Stimulated activated CD4-positive, alpha-beta T cell treated with anti-CD3 and anti-CD28 coated beads, Interleukin-12 subunit alpha, Interleukin-12 subunit beta, amount 100 ng/mL, for 24 hours (primary cell): ENCODE measurements at regions not wholly inside any gene's neighbourhood (a gene's known extent, or its start where the extent isn't known, plus 50 kb on each side); places are given as distances from the start of the nearest gene placed in this dataset.
"Not testable (repeated sequence)": the region's sequence is repeated elsewhere in the genome, so short reads cannot be mapped to it uniquely, and the experiment has no call there.

Source experiments
- DNase-seq, 2 experiments: peaks; one replicate each; pipeline ENCODE4 v3.0.0-alpha.2; 2020; ENCODE audit warnings: low read depth in 2 of 2

- DNase-seq, result no peak
These were observed 266.7 kb upstream of the SULF2 start for GRCh38 chr20:48051794-48052474.

DNA sequence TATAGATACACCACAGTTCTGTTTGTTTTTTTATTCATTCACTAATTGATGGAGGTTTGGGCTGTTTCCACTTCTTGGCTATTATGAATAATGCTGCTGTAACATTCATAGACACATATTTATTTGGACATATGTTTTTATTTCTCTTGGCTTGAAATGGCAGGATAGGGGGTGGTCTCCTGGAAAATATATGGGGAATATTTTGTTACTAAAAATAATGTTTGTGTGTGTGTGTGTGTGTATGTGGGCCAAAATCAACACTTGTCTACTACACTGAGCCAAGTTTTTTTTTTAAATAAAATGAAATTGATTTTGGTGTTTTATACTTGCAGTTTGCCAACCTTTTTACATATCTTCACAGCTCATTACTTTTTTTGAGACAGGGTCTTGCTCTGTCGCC, 264.4 kb upstream of the SULF2 start:
- no peak for DNase-seq

DNA sequence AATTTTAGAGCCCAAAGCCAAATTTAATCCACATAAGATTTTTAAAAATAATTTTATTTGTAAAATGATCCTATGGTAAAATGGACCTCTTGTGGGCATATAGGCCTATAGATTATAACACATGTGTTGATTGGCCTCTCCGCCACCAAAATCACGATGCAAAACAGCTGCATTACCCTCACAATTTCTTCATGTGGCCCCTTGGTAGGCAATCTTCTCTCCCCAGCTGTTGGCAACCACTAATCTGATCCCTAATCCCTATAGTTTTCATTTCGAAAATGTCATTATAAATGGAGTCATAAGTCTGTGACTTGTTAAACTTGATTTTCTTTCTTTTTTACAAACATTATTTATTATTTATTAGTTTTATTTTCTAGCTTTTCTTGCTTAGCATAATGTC, 263.9 kb upstream of the SULF2 start:
- DNase-seq, result no peak

DNA sequence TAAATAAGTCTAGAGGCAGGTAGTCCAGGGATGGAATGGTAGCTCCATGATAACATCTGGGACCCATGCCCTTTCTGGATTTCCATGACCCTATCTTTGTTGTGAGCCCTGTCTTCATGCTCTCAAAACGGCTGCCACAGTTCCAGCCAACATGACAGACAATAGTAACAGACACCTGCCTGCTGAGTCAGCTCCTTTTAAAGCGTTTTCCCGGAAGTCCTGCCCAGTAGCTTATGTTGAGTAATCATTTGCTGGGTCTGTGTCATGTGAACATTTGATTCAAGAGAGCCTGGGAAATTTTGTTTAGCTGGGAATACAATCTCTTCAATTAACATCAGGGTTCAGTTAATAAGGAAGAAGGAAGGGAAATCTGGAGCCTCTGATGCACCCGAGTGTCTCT, 262.2 kb upstream of the SULF2 start:
- no peak for DNase-seq

- no peak for DNase-seq
These were observed 257.3 kb upstream of the SULF2 start for GRCh38 chr20:48042628-48043027.

DNA sequence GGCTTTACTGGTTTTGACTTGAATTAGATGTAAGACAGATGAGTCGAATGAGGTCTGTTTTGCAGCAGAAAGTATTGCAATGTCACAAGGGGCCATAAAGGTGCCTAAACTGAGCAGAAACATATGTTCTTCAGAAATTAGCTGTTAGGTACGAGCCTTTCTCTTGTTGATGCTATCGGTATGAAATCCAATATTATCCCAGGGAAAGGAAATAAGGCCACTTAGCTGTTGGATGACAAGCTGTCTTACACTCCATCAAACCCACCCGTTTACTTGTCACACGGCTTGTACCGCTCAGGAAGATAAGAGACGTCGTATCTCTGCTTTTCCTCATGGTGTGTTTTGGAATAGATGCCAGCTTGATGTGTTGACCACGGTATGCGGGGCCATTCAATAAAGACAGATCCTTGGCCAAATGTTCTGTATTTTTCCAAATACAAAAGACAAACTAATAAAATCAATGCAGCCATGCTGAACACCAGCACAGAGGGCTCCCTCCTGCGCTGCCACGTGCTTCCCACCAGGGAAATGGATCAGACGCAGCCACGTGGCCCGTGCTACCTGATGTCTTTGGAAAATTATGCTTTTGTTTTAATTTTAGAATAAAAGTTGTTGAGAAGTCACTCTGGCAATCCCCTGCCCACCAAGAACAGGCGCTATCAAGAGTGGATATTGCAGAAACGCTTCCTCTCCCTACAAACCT, 255.9 kb upstream of the SULF2 start:
- DNase-seq, result no peak

- no peak for DNase-seq
These were observed 255.2 kb upstream of the SULF2 start for GRCh38 chr20:48040491-48040890.

GRCh38 chr20:48040051-48040450, 254.8 kb upstream of the SULF2 start:
- DNase-seq, result no peak

GRCh38 chr20:48039514-48039913, 254.2 kb upstream of the SULF2 start:
- DNase-seq, result no peak

DNA sequence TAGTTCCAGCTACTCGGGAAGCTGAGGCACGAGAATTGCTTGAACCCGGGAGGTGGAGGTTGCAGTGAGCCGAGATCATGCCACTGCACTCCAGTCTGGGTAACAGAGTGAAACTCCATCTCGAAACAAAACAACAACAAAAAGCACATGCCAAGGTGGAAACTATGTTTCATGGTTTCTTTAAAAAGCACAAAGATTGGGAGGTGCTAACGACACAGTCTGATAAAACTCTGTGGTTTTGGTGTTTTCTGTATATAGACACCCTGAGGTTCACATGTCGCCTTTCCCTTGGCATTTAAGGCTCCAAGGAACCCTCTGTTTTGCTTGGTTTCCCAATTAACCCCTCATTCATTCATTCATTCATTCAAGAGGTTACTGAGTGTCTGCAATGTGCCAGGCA, 253.4 kb upstream of the SULF2 start:
- no peak for DNase-seq

DNA sequence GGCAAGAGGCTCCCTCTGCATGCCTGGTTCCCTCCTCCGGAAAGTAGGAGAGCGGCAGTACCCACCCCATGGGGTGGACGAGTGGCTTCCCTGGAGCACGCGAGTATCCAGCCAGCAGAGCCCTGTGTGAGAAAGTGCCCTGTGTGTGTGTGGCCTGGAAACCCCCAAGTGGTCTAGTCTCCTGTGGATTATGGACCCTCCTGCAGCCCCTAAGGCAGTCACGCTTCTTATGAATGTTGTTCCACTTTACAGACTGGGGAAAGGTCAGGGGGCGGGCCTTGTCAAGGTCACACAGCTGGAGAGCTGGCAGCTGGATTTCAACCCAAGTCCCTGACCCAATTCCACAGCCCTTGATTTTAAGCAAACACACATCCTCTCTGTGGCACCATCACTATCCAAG, 252.5 kb upstream of the SULF2 start:
- DNase-seq, result not testable (repeated sequence)

DNA sequence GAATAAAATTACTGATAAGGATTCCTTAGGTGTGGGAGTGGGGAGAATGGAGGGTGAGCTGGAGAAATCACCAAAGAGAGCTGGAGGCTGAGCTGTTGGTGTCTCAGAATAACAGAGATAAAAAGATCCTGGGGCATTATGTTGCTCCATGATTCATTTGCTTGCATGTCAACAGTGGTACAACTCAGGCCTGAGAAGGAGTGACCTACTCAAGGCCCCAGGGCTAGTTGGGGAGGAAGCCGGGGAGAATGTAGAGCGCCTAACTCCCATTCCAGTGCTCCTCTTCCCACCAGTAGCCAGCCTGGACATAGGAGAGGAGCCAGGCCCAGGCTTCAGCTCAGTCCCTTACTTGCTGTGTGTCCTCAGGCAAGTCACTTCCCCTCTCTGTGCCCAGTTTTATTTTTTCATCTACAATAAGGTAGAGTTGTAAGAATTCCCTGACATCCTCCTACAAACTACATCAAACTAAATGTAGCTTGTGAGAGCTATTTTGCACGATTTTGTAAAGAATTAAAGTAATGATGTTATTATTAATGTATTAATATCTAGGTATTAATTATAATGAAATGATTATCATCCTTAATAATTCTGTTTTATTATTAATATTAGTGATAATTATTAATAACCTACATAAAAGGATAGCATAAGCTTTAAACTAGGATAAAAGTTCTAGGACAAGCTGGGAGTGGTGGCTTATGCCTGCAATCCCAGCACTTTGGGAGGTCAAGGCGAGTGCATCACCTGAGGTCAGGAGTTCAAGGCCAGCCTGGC, 250.9 kb upstream of the SULF2 start:
- no peak for DNase-seq

DNA sequence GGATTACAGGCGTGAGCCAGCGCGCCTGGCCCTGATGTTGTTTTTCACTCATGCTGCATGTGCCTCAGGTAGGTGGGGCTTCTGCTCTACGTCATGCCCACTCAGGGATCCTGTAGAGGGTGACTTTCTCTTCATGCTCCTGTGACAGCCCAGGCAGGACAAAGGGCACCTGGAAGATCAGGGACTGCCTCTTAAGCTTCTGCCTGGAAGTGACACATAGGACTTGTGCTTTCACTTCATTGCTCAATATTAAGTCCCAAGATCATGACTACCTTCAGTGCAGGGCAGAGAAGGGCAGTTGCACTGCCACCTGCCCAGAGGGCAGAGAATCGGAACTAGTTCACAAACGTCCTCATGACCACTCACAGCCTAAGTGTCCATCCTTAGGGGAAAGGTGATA, 249.5 kb upstream of the SULF2 start:
- DNase-seq, result no peak

DNA sequence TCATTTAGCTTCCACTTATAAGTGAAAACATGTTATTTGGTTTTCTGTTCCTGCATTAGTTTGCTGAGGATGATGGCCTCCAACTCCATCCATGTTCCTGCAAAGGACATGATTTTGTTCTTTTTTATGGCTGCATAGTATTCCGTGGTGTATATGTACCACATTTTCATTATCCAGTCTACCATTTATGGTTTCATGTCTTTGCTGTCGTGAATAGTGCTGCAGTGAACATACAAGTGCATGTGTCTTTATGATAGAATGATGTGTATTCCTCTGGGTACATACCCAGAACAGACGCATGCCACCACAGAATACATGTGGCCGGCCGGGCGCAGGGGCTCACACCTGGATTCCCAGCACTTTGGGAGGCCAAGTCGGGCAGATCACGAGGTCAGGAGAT, 247.7 kb upstream of the SULF2 start:
- DNase-seq, result not testable (repeated sequence)

DNA sequence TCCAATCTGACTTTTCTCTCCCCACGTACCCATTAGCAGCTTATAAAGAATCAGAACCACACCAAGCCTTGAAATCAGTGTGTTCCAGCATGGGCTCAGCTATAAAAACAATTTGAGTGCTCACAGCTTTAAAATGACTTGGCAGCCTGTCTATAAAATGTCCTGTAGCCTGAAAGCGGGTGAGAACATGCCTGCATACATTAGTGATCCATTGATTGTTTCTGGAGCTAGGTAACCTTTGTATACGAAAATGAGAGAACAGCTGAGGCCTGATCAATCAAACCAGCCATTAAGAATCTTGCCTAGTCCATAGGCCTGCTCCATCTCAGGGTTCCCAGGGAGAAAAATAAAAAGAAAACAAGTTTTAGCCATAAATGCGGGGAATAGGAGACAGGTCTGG, 245.8 kb upstream of the SULF2 start:
- no peak for DNase-seq

DNA sequence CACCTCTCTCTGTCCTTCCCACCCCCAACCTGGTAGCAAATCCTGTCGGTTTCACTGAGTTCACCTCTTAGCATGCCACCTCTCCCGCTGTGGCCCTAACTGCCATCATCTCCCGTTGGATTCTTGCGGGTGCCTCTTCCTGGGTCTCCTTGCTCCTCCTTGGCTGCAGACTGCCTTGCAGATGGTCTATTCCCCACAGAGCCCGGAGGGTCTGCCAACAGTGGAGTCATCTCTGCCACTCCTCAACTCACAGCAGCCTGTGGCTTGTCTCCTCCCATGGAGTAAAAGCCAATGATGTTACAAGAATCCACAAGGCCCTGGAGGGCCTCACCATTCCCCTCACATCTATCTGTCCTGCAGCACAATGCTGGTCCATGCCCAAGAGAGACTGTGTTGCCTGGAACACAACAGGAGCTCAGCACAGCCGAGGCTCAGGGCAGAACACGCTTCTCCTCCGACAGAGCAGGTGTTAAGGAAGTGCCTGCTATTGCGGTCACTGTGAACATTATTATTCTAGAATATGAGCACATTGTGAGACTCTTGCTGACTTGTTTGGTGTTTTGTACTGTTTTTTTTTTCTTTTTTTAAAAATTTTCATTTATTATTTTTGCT, 241.8 kb upstream of the SULF2 start:
- no peak for DNase-seq

- DNase-seq, result no peak
These were observed 240.4 kb upstream of the SULF2 start for GRCh38 chr20:48025661-48026060.

GRCh38 chr20:48025051-48025515, 239.8 kb upstream of the SULF2 start:
- DNase-seq, result no peak

- DNase-seq, result no peak
These were observed 239.3 kb upstream of the SULF2 start for GRCh38 chr20:48024539-48024938.

GRCh38 chr20:48020696-48021095, 235.4 kb upstream of the SULF2 start:
- not testable (repeated sequence) for DNase-seq

DNA sequence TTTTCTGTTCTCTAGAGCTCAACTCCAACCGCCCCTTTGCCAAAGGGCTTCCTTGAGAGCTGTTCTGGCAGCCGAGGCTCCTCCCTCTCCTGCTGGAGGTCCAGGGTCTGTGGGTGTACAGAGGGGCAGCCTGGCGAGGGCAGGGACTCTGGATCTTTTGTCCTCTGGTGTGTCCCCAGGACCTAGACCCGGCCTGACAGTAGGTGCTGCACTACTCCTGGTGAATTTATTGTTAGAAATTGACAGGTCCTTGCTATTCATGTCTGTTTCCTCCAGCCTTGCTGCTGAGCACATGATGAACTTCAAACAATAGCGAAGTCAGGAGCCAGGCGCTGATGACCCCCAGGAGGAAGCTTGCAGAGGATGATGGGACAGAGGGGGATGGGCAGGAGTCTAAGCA, 234.7 kb upstream of the SULF2 start:
- no peak for DNase-seq

DNA sequence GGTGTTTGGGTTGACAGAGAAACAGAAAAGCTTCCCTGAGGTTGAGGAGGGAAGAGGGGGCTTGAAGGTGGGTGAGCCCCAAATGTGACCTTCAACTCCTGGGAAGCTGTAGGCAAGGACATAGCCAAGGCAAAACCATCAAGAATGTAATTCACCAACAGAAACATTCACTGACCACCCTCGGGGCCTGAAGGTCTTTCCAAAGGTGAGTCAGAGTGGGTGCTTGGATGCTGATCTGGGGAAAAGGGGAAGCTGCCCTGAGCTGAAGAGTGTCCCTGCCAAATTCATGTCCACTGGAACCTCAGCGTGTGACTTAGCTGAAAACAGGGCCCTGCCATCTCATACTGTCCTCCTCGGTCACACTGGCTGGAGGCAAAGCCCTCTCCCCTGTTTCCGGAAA, 234.2 kb upstream of the SULF2 start:
- DNase-seq, result no peak
